C4-2B (cell line): ENCODE measurements at regions not wholly inside any gene's neighbourhood (a gene's known extent, or its start where the extent isn't known, plus 50 kb on each side); places are given as distances from the start of the nearest gene placed in this dataset.

Experiments used
- H3K27ac ChIP-seq: fragments of 450-650 bp; 2 replicates; pipeline ENCODE4 v1.5.1; 2017
- CTCF ChIP-seq: fragments of 450-650 bp; conservative IDR thresholded peaks from 2 replicates; pipeline ENCODE4 v1.5.1; 2017; ENCODE audit warnings: mild to moderate bottlenecking
- ZFX ChIP-seq: fragments of 450-650 bp; IDR thresholded peaks from 2 replicates; pipeline ENCODE4 v1.6.1; 2017

DNA sequence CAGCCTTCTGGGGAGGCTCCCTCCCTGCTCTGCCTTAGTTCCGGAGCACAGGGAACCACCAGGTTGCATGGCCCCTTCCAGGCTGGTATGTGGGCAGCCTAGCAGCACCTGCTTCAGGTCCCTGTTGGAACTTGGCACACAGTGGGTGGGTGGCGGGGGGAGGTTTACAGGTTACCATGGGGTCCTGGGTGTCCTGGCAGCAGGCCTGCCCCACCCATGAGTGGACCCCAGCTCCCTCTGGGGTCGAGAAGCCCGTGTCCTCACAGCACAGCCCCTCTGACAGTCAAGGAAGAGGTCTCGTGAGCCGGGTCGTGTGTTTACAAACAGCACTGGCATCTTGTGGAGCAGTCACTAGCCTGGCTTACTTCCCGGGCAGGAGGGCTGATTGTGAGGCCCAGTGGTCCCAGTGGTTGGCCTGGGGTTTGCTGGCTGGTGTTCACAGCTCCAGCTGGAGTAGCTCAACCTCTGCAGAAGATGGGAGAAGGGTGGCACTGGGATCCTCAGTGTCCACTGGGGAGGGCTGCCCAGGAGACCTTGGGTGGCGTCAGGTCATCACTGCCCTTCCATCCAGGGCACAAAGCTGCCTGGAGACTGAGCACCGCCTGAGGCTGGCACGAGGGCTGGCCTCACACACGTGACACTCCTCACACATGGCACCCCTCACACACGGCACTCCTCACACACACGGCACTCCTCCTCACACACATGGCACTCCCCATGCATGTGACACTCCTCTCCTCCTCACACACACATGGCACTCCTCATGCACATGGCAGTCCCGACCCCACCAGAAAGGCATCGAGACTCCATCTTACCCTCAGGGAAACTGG lies 100.9 kb downstream of the RIPK4 start:
- H3K27ac ChIP-seq: no peak overlapping the region
- no peak for TF ChIP-seq ZFX
- TF ChIP-seq CTCF: no peak

DNA sequence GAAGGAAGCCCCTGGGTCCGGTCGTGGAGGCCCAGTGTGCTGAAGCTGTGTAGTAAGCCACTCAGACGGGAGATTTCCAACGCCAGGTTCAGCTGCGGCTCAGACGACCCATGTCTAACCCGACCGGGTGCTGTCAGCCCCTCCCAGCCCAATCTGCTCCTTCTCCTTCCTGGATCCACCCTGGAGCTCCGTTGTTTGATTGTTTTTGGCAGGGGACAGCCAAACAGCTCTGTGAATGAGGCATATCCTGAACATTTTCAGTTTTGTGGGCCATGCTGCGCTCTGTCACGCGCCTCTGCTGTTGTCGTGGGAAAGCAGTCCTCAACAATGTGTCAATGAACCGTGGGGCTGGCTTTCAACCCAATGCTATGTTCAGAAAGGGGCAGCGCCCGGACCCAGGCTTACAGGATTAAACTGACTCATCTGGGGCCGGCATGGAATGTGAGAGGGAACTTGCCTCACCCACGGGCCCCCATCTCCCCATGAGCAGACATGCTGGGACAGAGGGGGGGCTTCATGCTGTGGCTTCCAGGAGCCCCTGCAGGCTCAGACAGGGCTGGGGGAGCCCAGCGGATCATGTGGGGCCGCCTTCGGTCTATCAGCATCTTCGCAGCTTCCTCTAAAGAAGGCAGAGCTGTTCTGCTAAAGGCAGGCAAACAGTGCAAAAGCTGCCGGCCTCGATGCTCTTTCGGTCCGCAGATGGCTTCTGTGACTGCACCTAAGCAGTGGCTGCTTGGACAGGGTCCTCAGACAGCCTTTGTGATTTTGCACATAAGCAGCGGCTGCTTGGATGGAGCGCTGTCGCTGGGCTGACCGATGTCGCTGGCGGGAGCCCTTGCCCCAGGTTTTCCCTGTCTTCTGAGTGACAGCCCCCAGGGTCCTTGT lies 101.7 kb downstream of the RIPK4 start:
- no peak for TF ChIP-seq CTCF
- TF ChIP-seq ZFX: no peak
- H3K27ac ChIP-seq: no peak overlapping the region

DNA sequence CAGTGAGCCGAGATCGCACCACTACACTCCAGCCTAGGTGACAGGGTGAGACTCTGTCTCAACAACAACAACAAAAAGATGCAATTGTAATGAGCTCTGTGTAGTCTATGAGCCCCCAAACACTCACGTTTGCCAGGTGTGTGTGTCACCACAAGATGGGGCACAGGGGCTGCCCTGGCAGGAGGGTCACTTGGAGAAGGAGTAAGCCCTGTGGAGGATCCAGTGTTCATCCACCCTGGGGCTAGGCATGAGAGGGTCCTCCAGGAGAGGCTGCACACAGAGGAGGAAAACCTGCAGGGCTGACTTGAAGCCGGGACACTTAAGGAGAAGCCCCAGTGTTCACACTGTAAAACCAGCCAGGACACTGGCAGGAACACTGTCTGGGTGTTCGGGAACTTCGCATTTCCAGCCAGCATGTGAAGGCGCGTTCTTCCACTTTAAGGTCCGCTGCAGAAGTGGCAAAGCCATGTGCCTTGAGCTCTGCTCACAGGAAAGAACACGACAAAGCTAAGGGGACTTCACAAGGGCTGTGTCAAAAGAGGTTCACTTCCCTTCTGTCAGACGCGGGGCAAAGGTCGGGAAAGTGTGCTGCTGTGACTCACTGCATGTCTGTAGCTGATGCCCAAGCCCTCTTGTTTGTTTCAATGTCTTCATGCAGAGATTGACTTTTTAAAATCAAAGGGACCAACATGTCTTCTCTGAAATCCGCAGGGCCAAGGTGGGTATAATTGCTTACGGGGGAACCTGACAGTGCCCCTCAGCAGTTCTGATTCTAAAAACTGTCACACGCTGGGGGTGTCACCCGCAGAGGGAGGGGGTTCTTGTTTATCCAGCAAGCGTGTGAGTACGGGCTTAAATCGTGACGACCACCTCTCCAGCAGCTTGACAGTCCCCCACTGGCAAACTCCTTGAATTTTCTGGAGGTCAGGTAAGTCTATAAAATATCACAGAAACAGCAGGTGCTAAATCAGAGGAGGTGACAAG lies 102.8 kb downstream of the RIPK4 start:
- no peak for TF ChIP-seq ZFX
- no peak; the same call in 1 of the 2 replicates for TF ChIP-seq CTCF
- H3K27ac ChIP-seq: no peak overlapping the region

DNA sequence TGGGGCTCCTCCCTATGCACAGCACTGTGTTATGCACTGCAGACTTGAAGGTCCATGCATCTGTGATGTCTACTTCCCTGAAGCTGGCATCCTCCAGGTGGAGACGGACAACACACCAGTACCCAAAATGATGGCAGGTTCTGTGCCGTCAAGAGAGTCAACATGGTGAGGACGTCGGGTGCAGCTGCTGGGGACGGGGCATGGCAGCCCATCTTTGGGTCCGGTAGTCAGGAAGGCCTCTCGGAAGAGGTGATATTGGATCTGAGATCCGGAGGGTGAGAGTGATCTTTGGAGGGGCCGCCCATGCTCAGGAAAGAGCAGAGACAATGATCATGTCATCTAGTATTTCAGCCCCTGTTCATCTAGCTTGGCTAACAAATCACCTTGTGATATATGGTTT lies 104.1 kb downstream of the RIPK4 start:
- TF ChIP-seq ZFX: no peak
- no peak for TF ChIP-seq CTCF
- no peak overlapping the region for H3K27ac ChIP-seq

DNA sequence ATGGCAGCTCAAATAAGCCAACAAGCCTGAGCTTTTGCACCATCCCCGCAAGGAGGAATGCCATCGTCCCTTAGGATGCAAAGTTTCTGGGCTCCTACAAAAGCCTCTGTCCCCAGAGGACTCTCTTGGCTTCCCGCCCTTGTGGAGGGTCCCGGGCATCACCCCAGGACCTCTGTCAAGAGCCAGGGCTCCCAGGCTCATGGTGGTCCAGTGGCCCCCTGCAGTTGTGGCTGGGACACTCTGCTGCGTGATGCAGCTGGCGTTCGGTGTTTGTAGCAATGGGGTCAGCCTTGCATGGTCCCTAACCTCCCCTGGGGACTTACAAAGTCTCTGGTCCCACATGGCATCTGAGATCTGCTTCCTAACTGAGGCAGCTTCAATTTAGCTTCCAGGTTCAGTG lies 104.7 kb downstream of the RIPK4 start:
- no peak overlapping the region for H3K27ac ChIP-seq
- TF ChIP-seq CTCF (no peak), ZFX (no peak)

DNA sequence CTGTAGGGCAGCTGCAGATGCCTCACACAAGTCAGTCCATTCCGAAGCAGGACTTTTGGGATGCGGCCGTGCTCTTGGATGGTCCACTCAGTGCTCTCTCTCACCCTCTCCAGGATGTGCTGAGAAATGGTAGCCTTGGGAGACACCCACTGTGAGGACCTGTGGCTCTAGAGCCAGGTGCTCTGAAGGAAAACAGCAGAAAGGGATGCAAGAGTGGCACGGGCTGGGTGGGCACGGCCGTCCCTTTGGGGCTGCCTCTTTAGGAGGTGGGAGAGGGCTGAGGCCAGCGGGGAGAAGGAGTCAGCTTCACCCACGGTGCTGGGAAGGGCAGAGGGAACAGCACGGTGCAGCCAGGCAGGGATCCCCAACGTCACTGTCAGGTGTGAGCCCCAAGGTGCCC lies 106.1 kb downstream of the RIPK4 start:
- TF ChIP-seq ZFX (no peak), CTCF (no peak)
- H3K27ac ChIP-seq: no peak overlapping the region
